ENCODE measurements at regions not wholly inside any gene's neighbourhood (a gene's known extent, or its start where the extent isn't known, plus 50 kb on each side); places are given as distances from the start of the nearest gene placed in this dataset.

- TF ChIP-seq PATZ1 (CRISPR knock-in tag; IDR thresholded peaks at IDR 0.05; ENCODE audit: borderline replicate concordance) (no peak), ZC3H10 (CRISPR knock-in tag; IDR thresholded peaks at IDR 0.05) (no peak), TCF4 (CRISPR knock-in tag; IDR thresholded peaks at IDR 0.05; ENCODE audit: borderline replicate concordance) (no peak), BACH2 (CRISPR knock-in tag; IDR thresholded peaks at IDR 0.05; ENCODE audit: borderline replicate concordance) (no peak), PPARA (CRISPR knock-in tag; IDR thresholded peaks at IDR 0.05; ENCODE audit: borderline replicate concordance) (no peak), GLIS3 (CRISPR knock-in tag; IDR thresholded peaks at IDR 0.05) (no peak), ISL1 (CRISPR knock-in tag; IDR thresholded peaks at IDR 0.05) (no peak), CSDC2 (CRISPR knock-in tag; IDR thresholded peaks at IDR 0.05) (no peak), TOX (CRISPR knock-in tag; IDR thresholded peaks at IDR 0.05; ENCODE audit: borderline replicate concordance) (no peak), ESRRG (CRISPR knock-in tag; IDR thresholded peaks at IDR 0.05) (no peak), OSR1 (CRISPR knock-in tag; IDR thresholded peaks at IDR 0.05) (no peak), ZNF565 (CRISPR knock-in tag; conservative IDR thresholded peaks at IDR 0.05; ENCODE audit: low read depth) (no peak), ZFP30 (CRISPR knock-in tag; IDR thresholded peaks at IDR 0.05) (no peak), ZNF8 (CRISPR knock-in tag; IDR thresholded peaks at IDR 0.05) (no peak), TSHZ2 (CRISPR knock-in tag; IDR thresholded peaks at IDR 0.05) (no peak), CSRNP3 (CRISPR knock-in tag; IDR thresholded peaks at IDR 0.05) (no peak), SNAI2 (CRISPR knock-in tag; IDR thresholded peaks at IDR 0.05) (no peak), ARNTL (CRISPR knock-in tag; IDR thresholded peaks at IDR 0.05; ENCODE audit: borderline replicate concordance, low read depth) (no peak)
- no peak for ATAC-seq
Observed at GRCh38 chr1:36728846-36729245, 246.1 kb upstream of the CSF3R start.

DNA sequence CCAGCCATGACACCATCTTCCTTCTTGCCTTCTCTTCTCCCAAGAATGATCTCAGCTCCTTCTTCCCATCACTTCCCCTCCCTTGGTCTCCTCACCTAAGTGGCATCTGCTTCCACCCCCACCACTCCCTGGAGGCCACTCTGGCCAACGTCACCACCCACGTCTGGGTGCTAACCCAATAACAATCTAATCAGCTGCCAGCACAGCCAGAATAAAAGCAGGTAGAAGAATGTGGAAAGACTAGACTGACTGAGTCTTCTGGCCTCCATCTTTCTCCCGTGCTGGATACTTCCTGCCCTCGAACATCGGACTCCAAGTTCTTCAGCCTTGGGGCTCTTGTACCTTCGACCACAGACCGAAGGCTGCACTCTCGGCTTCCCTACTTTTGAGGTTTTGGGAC is 245.3 kb upstream of the CSF3R start:
- TF ChIP-seq TSHZ2 (CRISPR knock-in tag; IDR thresholded peaks at IDR 0.05), result no peak
- TF ChIP-seq ZNF565 (CRISPR knock-in tag; conservative IDR thresholded peaks at IDR 0.05; ENCODE audit: low read depth), result no peak
- no peak for TF ChIP-seq POU6F1 (CRISPR knock-in tag; IDR thresholded peaks at IDR 0.05; ENCODE audit: borderline replicate concordance, low read depth)
- TF ChIP-seq ZFP3 (CRISPR knock-in tag; IDR thresholded peaks at IDR 0.05), result no peak
- no peak for TF ChIP-seq TCF4 (CRISPR knock-in tag; IDR thresholded peaks at IDR 0.05; ENCODE audit: borderline replicate concordance)
- TF ChIP-seq ISL1 (CRISPR knock-in tag; IDR thresholded peaks at IDR 0.05), result no peak
- no peak for ATAC-seq

DNA sequence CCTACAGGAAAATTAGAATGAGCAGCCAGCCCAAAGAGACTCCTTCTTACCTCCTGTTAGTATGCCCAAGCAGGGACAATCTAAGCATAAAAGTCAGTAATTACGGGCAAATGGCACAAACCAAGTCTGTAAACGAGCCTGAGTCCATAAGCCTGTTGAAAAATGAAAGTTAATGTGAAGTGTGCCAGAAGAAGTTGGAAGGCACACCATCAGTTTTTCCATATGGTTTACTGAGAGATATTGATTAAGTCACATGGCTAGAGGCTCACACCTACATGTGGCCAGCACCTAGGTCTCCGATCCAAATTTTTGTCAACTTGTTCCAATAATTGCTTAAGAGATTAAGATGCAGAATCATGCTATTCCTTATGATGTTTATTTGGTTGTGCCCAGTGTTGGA is 242.4 kb upstream of the CSF3R start:
- ATAC-seq, result no peak
- TF ChIP-seq TCF4 (CRISPR knock-in tag; IDR thresholded peaks at IDR 0.05; ENCODE audit: borderline replicate concordance) (no peak), SNAI2 (CRISPR knock-in tag; IDR thresholded peaks at IDR 0.05) (no peak), ZC3H10 (CRISPR knock-in tag; IDR thresholded peaks at IDR 0.05) (no peak), ZFP30 (CRISPR knock-in tag; IDR thresholded peaks at IDR 0.05) (no peak), PPARA (CRISPR knock-in tag; IDR thresholded peaks at IDR 0.05; ENCODE audit: borderline replicate concordance) (no peak), ESRRG (CRISPR knock-in tag; IDR thresholded peaks at IDR 0.05) (no peak), CSRNP3 (CRISPR knock-in tag; IDR thresholded peaks at IDR 0.05) (no peak), CSDC2 (CRISPR knock-in tag; IDR thresholded peaks at IDR 0.05) (no peak), GLIS3 (CRISPR knock-in tag; IDR thresholded peaks at IDR 0.05) (no peak), POU6F1 (CRISPR knock-in tag; IDR thresholded peaks at IDR 0.05; ENCODE audit: borderline replicate concordance, low read depth) (no peak), ARNTL (CRISPR knock-in tag; IDR thresholded peaks at IDR 0.05; ENCODE audit: borderline replicate concordance, low read depth) (no peak), ISL1 (CRISPR knock-in tag; IDR thresholded peaks at IDR 0.05) (no peak), BACH2 (CRISPR knock-in tag; IDR thresholded peaks at IDR 0.05; ENCODE audit: borderline replicate concordance) (no peak)
